Astrocyte (in vitro differentiated cells and primary cell): ENCODE measurements at regions not wholly inside any gene's neighbourhood (a gene's known extent, or its start where the extent isn't known, plus 50 kb on each side); places are given as distances from the start of the nearest gene placed in this dataset.

ENCODE experiments used
- CTCF ChIP-seq: IDR thresholded peaks from 2 replicates; pipeline ENCODE4 v1.5.1; 2011; ENCODE audit warnings: low read depth, mild to moderate bottlenecking, inconsistent platforms, low read length, moderate library complexity; ENCODE audit not compliant: insufficient read depth
- EZH2 ChIP-seq: IDR thresholded peaks from 2 replicates; pipeline ENCODE4 v1.6.1; 2012; ENCODE audit warnings: mild to moderate bottlenecking, low read length, inconsistent platforms; ENCODE audit not compliant: insufficient read depth

GRCh38 chr2:129067070-129067469 is 748.4 kb upstream of the HS6ST1 start:
- TF ChIP-seq CTCF (no peak), EZH2 (no peak)
